ENCODE measurements at regions not wholly inside any gene's neighbourhood (a gene's known extent, or its start where the extent isn't known, plus 50 kb on each side); places are given as distances from the start of the nearest gene placed in this dataset.
"Not testable (repeated sequence)": the region's sequence is repeated elsewhere in the genome, so short reads cannot be mapped to it uniquely, and the experiment has no call there.

DNA sequence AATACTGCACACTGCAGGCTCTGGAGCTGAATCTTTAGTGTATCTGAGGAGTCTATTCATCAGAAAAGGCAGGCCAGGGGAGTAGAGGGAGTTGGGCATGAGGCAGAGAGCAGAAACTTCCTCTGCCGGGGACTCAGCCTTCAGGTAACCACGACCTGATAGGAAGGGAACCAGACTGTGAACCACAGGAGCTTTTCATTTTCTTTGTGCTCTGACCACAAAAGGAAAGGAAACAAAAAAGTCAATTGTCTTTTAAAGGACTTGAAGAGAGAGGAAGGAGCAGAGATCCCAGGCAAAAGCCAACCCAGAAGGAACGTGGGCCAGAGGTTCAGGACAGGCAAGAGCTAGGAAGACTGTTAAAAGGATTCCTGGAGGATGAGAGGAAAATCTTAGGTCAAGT lies 573.3 kb downstream of the EPHB1 start:
- Histone ChIP-seq H3K36me3 (replicated peaks; ENCODE audit: control insufficient read depth, insufficient read depth, low read length) (no peaks in the 10 kb centered on the region), H3K4me3 (ENCODE audit: insufficient read depth, low read depth, low read length) (no peak overlapping the region), H3K27me3 (ENCODE audit: control insufficient read depth, insufficient read depth, low read length) (no peaks in the 10 kb centered on the region)
- DNase-seq, result peak; percentile 27

DNA sequence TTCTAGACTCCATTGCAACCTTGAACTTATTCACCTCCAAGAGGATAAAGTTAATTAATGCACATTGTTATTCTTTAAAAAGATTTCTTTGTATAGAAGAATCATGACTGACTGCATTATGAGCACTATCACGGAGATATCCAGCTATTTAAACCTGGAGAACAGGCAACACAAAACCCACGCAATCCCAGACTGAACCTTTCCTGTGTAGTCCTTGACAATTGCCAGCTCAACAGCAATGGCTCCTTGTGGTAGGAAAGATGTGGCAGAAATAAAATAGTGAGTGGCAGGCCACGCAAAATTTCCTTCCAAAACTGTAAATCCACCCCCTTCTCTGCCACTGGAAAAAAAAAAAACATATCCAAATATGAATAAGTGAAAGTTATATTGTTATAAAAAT lies 573.7 kb downstream of the EPHB1 start:
- Histone ChIP-seq H3K27me3 (ENCODE audit: control insufficient read depth, insufficient read depth, low read length) (no peaks in the 10 kb centered on the region), H3K4me3 (ENCODE audit: insufficient read depth, low read depth, low read length) (no peak overlapping the region), H3K36me3 (replicated peaks; ENCODE audit: control insufficient read depth, insufficient read depth, low read length) (no peaks in the 10 kb centered on the region)
- no peak for DNase-seq

DNA sequence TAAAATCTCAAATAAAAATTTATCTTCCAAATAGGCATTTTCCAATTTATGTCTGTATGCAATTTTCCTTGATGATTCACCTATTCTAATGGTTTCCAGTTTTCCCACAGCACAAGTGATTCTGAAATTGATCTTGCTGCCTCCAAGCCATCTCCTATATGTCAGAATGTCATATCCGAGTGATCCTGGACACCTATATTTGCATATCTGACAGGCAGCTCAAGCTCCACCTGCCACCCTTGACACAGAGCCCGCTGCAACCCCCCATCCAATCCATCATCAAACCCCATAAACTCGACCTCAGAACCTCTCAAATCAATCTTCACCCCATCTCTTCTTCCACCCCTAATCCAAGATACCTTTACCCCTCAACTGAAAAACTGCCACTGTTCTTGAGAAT lies 579.5 kb downstream of the EPHB1 start:
- no peaks in the 10 kb centered on the region for H3K27me3 ChIP-seq (ENCODE audit: control insufficient read depth, insufficient read depth, low read length)

DNA sequence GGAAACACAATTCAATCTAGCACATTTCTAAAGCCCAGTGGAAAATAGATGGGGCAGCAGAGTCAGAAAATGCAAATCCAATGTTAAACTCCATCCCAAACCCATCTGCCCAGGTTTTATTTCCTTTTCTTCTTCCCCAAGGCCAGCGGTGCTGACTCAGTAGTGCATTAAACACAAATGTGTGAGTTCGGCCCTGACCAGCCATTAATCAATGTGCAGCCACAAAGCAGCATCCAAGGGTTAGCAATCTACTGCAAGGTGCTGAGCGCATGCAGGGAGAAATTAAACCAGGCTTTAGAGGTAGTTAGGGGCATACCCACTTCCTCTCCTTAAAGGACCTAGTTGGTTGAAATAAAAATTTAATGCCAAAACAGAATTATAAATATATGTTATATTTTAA lies 583.3 kb upstream of the PPP2R3A start:
- H3K36me3 ChIP-seq (replicated peaks; ENCODE audit: control insufficient read depth, insufficient read depth, low read length), result no peaks in the 10 kb centered on the region
- no peak for DNase-seq
- no peaks in the 10 kb centered on the region for H3K27me3 ChIP-seq (ENCODE audit: control insufficient read depth, insufficient read depth, low read length)
- no peak overlapping the region for H3K4me3 ChIP-seq (ENCODE audit: insufficient read depth, low read depth, low read length)

More for the DNA sequence above, 579.5 kb downstream of the EPHB1 start:
- H3K4me3 ChIP-seq (ENCODE audit: insufficient read depth, low read depth, low read length), result no peak overlapping the region
- H3K36me3 ChIP-seq (replicated peaks; ENCODE audit: control insufficient read depth, insufficient read depth, low read length), result no peaks in the 10 kb centered on the region
- no peak for DNase-seq

DNA sequence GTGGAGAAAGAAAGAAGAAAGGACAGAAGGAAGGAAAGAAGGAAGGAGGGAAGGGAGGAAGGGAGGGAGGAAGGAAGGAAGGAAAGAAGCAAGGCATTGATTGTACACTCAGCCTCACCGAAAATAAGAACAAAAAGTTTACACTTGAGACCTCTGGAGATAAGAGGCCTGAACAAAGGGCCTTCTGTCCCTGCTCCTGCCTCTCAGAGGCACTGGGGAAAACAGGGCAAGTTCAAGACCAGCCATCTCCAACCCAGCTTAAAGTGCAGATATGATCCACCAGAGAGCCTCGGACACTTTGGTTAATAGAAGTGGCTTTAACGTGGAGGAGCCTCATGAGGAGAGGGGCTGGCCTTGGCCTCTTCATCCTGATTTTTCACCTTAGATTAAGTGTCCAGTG lies 582.9 kb upstream of the PPP2R3A start:
- H3K36me3 ChIP-seq (replicated peaks; ENCODE audit: control insufficient read depth, insufficient read depth, low read length), result no peaks in the 10 kb centered on the region
- H3K4me3 ChIP-seq (ENCODE audit: insufficient read depth, low read depth, low read length), result no peak overlapping the region
- no peak for DNase-seq
- H3K27me3 ChIP-seq (ENCODE audit: control insufficient read depth, insufficient read depth, low read length), result no peaks in the 10 kb centered on the region

DNA sequence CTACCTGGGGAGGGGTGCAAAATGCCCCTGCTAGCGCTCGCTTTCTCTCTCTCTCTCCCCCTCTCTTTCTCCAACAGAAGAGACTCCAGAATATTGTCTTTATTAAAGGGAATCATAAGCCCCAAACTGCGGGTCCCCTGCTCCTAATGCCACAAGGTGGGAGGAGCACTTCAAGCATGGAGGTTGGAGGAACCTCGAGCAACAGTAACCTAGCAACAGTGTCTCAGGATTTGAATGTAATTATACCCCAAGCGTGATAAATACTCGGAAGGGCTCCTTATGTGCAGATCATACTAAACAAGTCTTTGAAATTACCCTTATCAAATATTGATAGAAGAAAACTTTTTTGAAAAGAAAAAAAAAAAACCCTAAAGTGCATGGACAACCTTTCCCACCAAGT lies 582.2 kb upstream of the PPP2R3A start:
- Histone ChIP-seq H3K27me3 (ENCODE audit: control insufficient read depth, insufficient read depth, low read length) (no peaks in the 10 kb centered on the region), H3K4me3 (ENCODE audit: insufficient read depth, low read depth, low read length) (no peak overlapping the region), H3K36me3 (replicated peaks; ENCODE audit: control insufficient read depth, insufficient read depth, low read length) (no peaks in the 10 kb centered on the region)
- no peak for DNase-seq

DNA sequence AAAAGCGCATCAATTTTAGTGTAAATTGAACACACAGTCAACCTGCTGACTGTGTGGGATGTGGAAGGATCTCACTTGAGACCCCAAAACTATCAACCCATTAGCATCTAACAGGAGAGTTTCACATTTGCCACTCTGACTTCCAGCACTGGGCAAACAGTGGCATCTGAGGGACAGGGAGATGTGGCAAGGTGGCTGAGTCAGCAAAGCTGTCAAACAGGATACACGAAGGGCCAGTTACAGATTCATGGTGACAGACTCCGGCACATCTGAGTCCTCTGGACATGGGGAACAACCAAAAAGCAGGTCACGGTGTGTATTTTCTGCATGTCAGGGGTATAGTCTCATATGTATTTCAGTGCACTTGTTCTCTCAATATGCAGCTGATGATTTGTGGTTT lies 573.4 kb upstream of the PPP2R3A start:
- no peak overlapping the region for H3K4me3 ChIP-seq (ENCODE audit: insufficient read depth, low read depth, low read length)
- H3K36me3 ChIP-seq (replicated peaks; ENCODE audit: control insufficient read depth, insufficient read depth, low read length), result no peaks in the 10 kb centered on the region
- no peaks in the 10 kb centered on the region for H3K27me3 ChIP-seq (ENCODE audit: control insufficient read depth, insufficient read depth, low read length)
- DNase-seq, result no peak

DNA sequence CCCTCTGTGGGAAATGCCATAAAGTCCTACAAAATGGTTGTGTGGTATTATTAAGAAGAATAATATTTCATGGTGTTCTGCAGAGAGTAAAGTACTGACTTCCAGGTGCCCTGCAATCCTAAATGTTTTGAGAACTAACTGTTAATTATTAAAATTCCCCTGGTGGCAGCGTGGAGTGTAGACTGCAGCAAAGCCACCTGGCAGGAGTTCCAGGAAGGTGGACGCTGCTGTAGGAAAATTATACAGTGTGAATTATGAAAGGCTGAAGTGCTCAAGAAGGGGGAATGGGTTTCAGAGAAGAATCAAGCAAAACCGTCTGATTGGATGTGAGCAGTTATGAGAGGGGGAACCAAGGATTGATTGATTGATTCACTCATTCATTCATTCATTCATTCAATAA lies 572.4 kb upstream of the PPP2R3A start:
- H3K27me3 ChIP-seq (ENCODE audit: control insufficient read depth, insufficient read depth, low read length), result no peaks in the 10 kb centered on the region
- H3K4me3 ChIP-seq (ENCODE audit: insufficient read depth, low read depth, low read length), result no peak overlapping the region
- no peaks in the 10 kb centered on the region for H3K36me3 ChIP-seq (replicated peaks; ENCODE audit: control insufficient read depth, insufficient read depth, low read length)
- no peak for DNase-seq

DNA sequence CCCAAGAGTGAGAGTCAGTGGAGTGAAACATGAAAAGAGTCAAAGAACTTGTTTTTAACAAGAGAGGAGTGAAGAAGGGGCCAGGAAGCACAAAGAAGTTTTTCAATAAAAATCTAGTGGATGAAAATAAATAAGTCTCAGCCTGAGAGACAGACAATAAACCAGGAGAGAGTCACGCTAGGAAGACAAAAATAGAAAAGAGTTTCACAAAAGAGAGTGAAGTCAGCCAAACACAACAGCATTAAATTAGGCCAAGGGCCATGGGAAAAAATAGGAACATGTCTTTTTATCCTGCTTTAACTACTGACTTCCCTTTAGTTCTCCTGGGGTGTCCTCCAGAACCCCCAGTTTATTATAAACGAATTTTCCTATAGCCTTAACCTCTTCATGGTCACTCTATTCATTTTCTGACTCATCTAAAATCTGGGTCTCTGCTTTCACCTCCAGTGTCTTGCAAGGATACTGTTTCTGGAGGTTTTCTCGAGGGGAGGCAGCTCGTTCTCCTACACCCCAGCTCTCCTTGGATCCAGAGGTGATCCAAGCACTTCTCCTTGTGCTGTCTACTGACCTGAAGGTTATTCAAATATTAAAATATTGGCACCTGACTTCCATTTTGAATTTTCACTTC lies 571.5 kb upstream of the PPP2R3A start:
- H3K4me3 ChIP-seq (ENCODE audit: insufficient read depth, low read depth, low read length), result no peak overlapping the region
- no peaks in the 10 kb centered on the region for H3K27me3 ChIP-seq (ENCODE audit: control insufficient read depth, insufficient read depth, low read length)
- DNase-seq, result no peak
- no peaks in the 10 kb centered on the region for H3K36me3 ChIP-seq (replicated peaks; ENCODE audit: control insufficient read depth, insufficient read depth, low read length)

DNA sequence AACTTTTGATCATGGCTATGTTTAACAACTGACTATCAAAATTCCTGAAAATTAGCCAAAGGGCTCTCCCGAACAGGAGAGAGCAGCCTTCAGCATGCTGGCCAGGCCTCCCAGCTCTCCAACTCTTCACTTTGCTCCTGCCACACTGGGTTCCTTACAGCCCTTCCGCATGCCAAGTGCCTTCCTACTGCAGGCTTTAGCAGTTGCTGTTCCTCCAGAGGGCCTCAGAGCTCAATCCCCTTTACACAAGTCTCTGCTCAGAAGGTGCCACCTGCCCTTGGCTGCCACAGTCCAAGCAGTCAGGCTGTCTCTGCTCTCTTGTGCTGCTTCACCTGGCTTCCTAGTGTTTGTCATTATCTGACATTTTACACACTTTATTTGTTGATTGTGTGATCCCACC lies 553.1 kb upstream of the PPP2R3A start:
- DNase-seq, result peak; percentile 22
- Histone ChIP-seq H3K27me3 (ENCODE audit: control insufficient read depth, insufficient read depth, low read length) (no peaks in the 10 kb centered on the region), H3K4me3 (ENCODE audit: insufficient read depth, low read depth, low read length) (no peak overlapping the region), H3K36me3 (replicated peaks; ENCODE audit: control insufficient read depth, insufficient read depth, low read length) (no peaks in the 10 kb centered on the region)

DNA sequence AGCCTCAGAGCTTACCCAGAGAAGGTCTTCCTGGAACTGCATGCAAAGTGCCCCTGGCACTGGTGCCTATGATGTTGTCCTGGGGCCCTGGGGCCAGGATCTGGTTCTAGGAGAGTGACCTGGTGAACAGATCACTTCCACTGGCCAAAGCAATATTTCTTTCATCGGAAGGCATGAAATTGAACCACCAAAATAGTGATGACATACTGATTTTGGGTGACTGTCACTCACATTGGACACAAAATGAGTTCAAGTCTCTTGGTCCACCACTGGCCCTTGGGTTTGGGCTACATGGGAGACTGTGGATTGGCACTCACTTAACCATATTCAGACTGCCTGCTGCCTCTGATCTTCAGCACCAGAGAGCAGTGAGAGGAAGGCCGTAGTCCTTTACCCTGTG lies 549.3 kb upstream of the PPP2R3A start:
- Histone ChIP-seq H3K36me3 (replicated peaks; ENCODE audit: control insufficient read depth, insufficient read depth, low read length) (no peaks in the 10 kb centered on the region), H3K4me3 (ENCODE audit: insufficient read depth, low read depth, low read length) (no peak overlapping the region), H3K27me3 (ENCODE audit: control insufficient read depth, insufficient read depth, low read length) (no peaks in the 10 kb centered on the region)
- DNase-seq, result no peak

DNA sequence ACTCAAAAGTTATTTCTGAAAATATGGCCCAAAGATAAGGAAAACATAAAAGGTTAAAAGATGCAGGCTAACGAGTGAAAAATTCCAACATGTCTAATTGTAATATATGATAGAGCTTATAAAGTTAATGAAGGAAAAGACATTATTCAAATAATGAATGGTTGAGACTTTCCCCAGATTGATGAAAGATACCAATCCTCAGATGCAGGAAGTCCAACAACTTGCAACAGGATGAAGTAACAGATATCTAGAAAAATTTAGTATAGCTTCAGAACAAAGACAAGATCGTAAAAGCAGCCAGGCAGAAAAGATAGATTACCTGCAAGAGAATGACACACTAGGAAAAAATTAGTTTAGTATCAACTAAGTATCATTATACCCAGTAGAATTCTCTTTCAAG lies 546.4 kb upstream of the PPP2R3A start:
- H3K27me3 ChIP-seq (ENCODE audit: control insufficient read depth, insufficient read depth, low read length), result no peaks in the 10 kb centered on the region
- H3K36me3 ChIP-seq (replicated peaks; ENCODE audit: control insufficient read depth, insufficient read depth, low read length), result no peaks in the 10 kb centered on the region
- no peak overlapping the region for H3K4me3 ChIP-seq (ENCODE audit: insufficient read depth, low read depth, low read length)
- no peak for DNase-seq

DNA sequence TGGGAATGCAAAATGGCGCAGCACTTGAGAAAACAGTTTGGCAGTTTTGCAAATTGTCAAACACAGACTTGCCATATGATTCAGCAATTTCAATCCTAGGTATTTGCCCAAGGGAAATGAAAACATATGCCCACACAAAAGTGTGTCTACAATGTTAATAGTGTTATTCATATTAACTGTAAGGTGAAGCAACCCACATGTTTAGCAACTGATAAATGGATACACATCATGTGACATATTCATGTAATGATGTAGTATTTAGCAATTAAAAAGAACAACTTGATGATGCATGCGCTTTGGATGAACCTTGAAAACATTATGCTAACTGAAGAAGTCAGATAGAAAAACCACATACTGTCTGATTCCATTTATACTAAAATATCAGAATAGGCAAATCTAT lies 539.0 kb upstream of the PPP2R3A start:
- DNase-seq, result no peak
- no peak overlapping the region for H3K4me3 ChIP-seq (ENCODE audit: insufficient read depth, low read depth, low read length)
- no peaks in the 10 kb centered on the region for H3K36me3 ChIP-seq (replicated peaks; ENCODE audit: control insufficient read depth, insufficient read depth, low read length)
- H3K27me3 ChIP-seq (ENCODE audit: control insufficient read depth, insufficient read depth, low read length), result no peaks in the 10 kb centered on the region

DNA sequence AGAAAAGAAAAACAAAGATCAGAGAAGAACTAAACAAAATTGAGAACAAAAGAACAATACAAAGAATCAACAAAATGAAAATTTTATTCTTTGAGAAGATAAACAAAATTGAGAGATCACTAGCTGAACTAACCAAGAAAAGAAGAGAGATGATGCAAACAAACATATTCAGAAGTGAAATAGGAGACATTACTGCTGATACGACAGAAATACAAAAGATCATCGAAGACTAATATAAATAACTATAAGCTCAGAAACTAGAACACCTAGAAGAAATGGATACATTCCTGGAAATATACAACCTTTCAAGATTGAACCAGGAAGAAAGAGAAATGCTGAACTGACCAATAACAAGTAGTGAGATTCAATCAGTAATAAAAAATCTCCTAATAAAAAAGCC lies 533.1 kb upstream of the PPP2R3A start:
- H3K27me3 ChIP-seq (ENCODE audit: control insufficient read depth, insufficient read depth, low read length), result no peaks in the 10 kb centered on the region
- no peak overlapping the region for H3K4me3 ChIP-seq (ENCODE audit: insufficient read depth, low read depth, low read length)
- no peak for DNase-seq
- no peaks in the 10 kb centered on the region for H3K36me3 ChIP-seq (replicated peaks; ENCODE audit: control insufficient read depth, insufficient read depth, low read length)

DNA sequence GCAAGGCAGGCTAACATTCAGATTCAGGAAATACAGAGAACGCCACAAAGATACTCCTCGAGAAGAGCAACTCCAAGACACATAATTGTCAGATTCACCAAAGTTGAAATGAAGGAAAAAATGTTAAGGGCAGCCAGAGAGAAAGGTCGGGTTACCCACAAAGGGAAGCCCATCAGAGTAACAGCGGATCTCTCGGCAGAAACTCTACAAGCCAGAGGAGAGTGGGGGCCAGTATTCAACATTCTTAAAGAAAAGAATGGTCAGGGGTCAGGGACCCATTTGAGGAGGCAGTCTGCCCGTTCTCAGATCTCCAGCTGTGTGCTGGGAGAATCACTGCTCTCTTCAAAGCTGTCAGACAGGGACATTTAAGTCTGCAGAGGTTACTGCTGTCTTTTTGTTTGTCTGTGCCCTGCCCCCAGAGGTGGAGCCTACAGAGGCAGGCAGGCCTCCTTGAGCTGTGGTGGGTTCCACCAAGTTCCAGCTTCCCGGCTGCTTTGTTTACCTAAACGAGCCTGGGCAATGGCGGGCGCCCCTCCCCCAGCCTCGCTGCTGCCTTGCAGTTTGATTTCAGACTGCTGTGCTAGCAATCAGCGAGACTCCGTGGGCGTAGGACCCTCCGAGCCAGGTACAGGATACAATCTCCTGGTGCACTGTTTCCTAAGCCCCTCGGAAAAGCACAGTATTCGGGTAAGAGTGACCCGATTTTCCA lies 526.5 kb upstream of the PPP2R3A start:
- not testable (repeated sequence) for DNase-seq; H3K27me3 ChIP-seq (ENCODE audit: control insufficient read depth, insufficient read depth, low read length); H3K36me3 ChIP-seq (replicated peaks; ENCODE audit: control insufficient read depth, insufficient read depth, low read length)
- H3K4me3 ChIP-seq (ENCODE audit: insufficient read depth, low read depth, low read length), result peak overlapping the region; percentile 44

DNA sequence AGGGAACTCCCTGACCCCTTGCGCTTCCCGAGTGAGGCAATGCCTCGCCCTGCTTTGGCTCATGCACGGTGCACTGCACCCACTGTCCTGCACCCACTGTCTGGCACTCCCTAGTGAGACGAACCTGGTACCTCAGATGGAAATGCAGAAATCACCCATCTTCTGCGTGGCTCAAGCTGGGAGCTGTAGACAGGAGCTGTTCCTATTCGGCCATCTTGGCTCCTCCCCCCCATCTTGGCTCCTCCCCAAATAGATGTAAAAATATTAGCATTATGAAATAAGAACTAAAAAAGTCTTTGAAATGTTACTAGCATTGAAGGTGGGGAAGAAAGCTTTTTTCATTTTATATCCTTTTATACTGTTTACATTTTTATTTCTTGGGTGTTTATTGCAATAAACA lies 525.9 kb upstream of the PPP2R3A start:
- peak overlapping the region; percentile 44 for H3K4me3 ChIP-seq (ENCODE audit: insufficient read depth, low read depth, low read length)
- H3K36me3 ChIP-seq (replicated peaks; ENCODE audit: control insufficient read depth, insufficient read depth, low read length); H3K27me3 ChIP-seq (ENCODE audit: control insufficient read depth, insufficient read depth, low read length); DNase-seq: not testable (repeated sequence)
